ENCODE measurements at regions not wholly inside any gene's neighbourhood (a gene's known extent, or its start where the extent isn't known, plus 50 kb on each side); places are given as distances from the start of the nearest gene placed in this dataset.

DNA sequence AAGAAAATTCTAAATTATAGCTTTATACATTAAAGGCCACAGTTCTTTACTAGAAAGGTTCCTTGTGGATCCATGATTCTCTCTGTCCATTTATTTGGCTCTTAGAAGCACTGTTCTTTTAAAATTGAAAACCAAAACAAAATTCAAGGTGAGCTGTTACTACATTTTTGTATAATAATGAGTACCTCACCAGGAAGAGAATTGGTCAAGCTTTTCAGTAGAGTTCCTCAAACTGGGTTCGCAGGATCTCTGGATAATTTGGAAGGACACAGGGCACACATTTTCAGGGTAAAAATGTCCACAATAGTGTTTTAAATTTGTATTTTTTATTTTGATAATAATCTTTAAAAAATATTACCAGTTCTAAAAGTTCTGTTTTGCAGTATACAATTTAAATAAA, 93.0 kb downstream of the PPP1R3A start:
- DNase-seq: no peak

DNA sequence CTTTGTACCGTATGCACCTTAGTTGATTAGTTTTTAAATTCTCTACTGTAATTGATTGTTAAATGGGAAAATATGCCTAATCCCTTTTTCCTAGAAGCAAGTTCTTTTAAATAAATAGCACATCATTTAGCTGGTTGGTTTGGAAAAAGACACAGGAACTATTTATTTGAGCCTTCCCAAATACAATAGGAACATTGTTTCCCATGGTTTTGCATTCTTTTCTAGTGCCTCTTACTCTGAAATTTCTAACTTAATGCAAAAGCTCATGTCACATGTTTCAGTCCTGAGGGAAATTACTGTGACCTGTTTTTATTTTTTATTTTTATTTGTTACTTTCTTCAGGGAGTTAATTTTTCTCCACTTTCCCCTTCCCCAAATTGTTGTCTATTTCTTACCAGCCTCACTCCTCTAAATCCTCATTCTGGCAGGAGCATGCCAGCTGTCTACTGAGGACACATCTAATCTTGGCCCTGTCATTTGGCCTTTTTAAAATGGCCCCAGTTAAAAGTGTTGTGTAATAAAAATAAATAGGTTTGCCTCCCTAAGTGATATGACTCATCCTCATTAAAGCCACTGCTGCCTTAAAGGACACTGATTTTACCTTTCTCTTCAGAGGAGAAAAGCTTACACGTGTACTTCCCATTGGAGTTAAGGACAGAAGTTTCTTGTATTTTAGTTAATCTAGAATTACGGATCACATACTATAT, 94.5 kb downstream of the PPP1R3A start:
- no peak for DNase-seq

DNA sequence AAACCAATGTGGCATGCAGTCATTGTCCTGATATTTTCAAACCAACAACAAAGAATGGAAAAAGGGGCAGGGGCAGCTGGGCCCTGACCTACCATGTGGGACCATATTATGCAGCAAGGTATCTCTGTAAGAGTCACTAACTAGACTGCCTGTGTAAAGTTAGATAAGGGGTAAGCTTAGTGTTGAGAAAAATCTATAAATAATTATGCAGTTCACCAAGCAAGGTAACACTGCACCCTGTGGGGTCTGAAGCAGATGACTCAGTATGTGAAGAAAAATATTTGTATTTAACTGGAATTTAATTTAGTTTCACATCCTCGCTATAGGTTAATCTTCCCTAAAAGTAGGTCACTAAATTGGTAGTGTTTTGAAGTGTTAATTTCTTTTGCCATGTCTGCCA, 99.3 kb downstream of the PPP1R3A start:
- no peak for DNase-seq

DNA sequence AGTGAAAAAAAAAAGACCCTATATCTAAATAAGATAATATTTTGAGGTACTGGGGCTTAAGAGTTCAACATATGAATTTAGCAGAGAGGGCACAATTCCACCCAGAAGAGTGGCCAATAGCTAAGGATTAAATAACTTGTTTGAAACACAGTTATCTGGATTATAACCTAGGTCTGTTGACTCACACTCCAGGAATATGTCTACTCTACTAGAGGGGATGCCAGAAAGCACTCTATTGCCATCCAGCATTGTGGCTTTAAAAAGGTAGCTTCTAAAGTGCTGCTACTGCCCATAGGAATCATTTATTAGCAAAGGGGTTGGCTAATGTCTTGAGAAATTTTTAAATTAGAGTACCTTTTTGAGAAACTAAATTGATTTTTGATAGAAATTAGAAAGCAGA, 102.2 kb downstream of the PPP1R3A start:
- no peak for DNase-seq

DNA sequence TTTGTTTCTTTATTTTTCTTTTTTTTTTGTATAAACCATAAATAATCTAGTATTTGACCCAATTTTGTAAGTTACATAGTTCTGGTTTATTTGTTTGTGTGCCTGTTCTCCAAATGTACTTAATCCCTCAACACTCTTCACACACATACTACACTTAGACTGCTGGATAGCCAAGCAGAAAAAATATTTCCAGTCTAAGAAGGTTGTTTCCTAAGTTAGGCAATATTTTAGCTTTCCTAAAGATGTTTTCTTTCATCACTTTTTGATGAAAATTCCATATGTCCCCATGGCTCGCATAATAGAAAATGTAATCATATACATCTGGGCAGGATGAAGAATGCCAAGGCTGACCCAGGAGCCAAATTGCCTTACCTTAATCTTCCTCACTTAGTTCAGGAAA, 105.3 kb downstream of the PPP1R3A start:
- DNase-seq: no peak

DNA sequence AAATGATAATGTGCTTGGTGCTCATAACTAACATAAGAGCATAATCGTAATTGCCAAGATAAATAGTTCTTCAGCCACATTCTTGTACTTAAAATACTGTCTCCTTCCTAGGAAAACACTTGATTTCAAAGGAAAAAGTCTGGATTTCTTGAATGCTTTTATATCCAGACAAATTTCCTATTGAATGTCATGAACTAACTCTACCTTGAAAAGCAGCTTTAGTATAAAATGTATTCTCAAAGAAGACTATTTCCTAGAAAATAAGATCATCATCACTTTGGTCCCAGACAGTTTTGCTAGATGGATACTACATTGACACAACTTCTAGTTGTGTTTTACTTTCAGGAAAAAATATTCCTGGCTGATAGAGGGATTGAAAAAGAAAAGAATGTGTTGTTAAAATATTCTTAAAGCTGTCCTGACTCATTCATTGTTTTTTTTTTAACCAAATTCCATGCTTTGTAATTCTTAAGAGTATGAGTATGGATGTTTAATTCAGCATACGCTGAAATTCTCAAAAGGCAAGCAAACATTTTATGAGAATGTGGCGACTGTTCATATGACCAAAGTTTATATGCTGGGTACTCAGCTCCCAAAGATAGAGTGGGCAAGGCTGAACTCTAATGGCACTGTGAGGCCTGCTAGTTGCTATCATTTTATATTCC, 106.1 kb downstream of the PPP1R3A start:
- DNase-seq: no peak

DNA sequence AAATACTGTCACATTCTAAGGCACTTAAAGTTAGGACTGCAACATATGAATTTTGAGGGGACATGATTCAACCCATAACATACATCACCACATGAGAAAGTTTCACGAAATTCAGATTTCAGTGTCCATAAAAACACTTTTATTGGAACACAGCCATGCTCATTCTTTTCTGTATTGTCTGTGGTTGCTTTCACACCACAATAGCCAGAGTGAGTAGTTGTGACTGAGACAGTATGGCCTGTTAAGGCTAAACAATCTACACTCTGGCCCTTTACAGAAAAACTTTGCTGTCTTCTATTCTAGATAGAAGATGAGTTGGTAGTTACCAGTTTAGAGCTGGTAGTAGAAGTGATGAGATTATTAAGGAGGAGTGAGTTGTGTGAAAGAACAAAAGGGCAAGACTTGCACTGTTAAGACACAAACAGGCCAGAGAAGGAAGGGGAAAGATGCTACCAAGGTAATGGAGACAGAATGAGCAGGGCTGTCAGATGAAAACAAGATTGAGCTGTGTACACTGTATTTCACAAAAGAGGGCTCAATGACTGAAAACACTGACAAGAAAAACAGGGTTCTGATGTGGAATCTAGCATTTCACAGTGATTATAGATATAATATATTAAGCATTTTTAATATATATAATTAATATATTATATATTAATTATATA, 108.6 kb downstream of the PPP1R3A start:
- no peak for DNase-seq

DNA sequence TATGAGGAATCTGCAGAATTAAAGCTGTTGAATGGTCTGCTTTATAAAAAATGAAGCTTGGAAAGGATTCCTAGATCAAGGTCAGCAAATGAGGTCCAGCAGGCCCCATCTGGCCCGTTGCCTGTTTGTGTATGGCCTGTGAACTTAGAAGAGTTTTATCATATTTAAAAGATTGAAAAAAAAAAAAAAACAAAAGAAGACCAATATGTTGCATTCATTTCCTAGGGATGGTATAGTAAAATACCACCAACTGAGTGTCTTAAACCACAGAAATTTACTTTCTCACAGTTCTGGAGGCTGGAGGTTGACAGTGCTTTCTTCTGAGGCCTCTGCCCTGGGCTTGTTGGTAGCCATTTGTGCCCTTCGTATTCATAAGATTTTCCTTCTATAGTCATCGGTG, 109.2 kb downstream of the PPP1R3A start:
- no peak for DNase-seq

DNA sequence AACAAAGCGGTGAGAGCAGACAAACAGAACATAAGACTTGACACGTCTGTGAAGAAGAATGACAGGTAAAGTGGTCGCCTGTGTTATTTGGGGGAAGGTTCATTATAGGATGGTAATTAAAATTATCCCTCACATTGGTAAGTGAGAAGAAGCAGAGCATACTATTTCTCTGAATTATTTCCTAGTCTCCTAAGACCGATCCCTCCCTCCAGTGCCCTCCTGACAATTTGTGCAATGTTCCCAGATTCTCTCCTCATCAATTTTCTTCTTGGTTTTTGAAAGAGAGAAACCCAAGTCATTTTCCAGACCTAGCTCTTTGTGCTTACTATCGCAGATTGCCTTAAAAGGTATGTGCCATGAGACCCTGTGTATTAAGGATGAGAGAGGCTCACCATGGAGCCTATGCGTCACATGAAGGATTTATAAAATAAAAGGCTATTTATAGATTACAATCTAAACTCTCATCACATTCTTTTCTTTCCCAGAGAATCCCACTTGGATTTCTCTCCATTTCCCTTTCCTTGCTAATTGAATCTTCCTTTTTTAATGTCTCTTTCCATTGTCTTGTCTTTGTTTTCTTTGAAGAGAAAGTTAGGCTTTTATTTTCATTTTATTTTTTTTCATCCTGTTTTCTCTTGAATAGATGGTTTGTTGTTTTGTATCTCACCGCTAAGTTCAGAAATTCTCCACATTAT, 112.0 kb downstream of the PPP1R3A start:
- DNase-seq: no peak

DNA sequence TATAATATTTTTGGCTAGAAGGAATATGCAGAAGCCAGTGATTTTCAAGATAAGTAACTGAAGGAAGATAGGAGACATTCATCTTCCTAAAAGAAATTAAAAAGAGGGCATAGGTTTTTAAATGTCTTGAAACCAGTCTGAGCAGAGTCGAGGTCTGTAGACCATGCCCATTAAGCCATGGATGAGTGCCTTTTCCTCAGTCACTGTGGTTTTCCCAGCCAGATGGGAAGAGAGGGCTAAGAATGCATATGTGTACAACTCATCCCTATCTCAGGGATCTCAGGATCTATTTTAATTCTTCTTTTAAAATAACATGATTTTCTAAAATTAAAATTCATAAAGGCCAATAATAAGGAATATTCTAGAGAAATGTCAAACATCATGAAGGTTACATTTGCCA, 112.8 kb downstream of the PPP1R3A start:
- DNase-seq: no peak

DNA sequence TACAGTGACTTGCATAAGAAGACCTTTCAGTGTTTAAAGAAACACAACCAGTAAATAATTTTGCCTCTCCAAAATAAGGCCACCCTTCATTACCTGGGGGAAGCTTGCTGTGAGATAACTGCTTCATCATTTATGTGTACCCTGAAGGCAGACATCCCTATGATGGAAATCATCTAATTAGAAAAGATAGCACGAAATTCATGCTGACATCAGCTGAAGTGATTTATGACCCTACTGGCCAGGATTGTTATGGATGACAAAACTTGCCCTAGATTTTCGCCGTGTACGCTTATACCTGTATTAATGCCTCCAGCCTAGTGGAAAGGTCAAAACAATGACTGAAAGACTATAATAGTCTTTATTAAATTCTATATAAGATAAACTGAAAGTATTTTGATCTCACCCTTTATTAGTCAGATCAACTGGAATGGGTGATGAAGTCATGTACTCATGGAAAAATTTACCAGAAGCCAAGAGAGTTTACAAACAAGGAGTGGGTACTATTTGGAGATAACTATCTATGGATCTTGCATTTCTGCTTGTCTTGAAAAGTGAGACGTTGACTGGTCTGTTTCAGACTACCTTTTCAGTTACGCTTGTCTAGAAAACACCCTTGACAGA, 114.2 kb downstream of the PPP1R3A start:
- DNase-seq: no peak

DNA sequence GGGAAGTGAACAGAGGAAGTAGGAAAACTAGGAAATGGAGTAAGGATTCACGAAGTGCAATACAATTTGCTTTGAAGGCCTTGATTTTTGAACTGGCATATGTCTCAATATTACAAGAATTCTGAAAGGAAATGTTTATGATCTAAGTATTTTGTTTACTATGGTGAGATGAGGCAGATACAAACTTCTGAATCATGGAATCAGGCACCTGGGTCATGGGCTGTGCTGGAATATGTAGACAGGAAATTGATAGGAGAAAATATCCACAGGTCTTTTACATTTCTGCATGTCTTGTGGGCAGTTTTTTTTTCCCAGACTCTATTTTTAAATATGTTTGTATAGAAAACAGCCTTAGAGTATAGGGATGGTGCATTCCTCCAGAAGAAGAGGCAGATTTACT, 117.1 kb downstream of the PPP1R3A start:
- no peak for DNase-seq

DNA sequence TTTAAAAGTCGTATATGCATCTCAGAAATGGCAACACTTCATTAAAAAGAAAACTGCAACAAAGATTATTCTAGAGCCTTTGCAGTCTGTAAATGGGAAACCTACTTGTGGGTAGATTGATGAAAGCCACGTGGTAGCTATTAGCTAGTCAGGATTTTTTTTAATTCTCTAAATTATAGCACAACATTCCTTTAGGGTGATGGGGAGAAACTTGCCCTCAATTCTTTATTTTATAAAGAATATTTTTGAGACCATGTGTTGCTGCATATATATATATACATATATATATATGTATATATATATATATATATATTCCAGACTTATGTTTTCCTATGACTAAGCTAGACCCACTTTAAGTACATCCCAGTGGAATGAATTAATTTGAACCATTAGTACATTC, 118.0 kb downstream of the PPP1R3A start:
- DNase-seq: no peak

DNA sequence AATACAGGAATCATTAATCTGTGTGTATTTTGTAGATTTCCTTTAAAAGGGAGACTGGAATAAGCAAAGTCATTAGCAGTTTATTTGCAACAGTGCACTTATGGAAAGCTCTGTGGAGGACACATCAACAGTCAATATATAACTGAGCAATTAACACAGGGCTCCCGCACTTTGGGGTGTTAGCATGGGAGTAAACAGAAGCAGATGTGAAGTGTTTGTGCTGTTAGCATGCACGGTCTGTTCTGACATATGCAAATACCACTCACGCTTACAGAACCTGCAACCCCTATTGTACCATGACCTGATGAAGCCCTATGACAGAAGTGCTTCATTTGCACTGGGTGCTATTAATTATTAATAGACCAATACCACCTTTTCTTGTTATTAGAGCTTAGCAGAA, 118.9 kb downstream of the PPP1R3A start:
- no peak for DNase-seq

DNA sequence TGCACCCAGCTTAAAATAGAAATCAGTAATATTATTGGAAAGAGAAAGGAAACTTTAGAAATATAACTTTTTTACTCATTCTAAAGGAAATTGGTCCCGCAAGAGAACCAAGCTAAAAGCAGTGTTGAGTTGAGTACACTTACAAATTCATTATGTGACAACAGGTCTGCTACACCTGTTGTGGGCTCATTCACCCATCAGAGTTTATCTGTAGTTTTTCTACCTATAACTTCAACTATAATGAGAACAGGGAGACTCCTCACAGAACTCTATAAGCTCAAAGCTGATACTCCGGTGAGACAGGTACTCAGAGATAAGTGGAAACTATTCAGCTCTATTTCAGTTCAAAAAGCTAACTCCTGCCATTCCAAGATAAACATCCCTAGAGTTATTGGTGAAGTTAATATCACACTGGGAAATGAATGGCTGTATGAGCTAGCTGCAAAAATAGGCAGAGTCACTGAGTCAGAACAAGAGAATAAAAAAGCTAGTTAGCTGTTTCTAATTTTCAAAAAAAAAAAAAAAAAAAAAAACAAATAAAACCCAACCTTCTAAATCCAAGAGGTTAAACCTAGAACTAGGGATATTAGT, 121.3 kb downstream of the PPP1R3A start:
- no peak for DNase-seq

DNA sequence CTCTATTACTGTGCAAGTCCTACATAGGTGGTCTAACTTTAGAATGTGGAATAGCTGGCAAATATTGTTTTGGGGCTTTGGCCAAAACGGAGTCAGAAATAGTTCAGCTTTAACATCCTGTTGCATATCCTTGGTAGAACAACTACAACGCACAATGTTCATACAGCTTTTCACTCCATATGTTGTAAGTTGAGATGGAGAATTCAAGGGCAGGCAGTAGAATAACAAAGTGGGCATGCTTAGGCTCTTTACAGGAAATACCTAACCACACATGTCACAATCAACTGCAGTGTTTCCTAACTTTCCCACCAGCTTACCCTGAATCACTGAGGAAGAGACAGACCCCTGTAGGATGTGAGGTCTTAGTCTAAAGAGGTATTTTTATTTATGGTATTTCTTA, 122.3 kb downstream of the PPP1R3A start:
- DNase-seq: no peak

DNA sequence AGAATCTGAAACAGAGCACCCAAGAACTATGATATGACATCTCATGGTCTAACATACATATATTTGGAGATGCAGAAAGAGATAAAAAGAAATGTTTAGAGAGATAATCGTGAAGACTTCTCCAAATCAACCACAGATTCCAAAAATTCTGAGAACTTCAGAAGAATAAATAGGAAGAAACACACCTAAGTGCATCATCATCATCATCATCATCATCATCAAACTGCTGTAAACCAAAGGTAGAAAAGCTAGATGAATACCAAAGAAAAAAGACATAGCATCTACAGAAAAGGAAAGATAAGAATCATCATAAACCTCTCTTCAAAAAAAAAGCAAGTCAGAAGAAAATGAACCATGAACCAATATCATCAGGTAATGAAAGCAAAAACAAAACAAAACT, 124.2 kb downstream of the PPP1R3A start:
- DNase-seq: no peak

DNA sequence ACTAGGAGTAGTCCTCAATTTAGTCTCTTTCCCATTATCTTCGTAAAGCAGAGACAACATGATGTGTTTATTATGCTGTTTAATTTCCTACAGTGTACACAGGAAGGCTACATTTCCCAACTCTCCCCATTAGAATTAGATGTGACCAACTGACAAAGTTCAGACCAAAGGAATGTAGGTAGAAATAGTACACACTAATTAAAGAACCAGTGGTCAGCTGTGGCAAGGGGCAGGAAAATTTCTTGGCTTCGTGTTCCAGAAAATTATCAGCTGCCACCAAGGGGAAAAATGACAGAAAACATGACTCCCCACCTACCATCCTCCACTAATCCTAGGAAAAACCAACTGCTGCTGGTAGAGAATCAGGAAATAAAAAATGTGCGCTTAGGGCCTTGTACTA, 125.6 kb downstream of the PPP1R3A start:
- no peak for DNase-seq

DNA sequence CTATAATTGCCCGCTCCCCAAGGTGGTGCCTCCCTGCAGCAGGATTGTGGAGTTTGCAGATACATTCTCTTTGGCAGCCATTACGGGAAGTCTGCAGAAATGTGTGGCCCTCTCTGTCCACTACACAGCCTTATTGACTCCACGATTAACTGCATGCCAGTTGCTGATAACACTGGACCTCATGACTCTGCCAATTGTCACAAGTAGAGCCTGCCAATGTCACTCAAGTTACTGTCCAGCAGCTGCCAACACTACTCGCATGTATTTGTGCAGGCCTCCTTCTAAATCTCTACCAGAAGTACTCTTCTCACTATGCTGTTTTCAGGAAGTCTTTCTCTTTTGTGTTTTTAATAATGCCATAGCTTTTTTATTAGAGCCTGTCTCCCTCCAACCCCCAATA, 128.8 kb downstream of the PPP1R3A start:
- no peak for DNase-seq

DNA sequence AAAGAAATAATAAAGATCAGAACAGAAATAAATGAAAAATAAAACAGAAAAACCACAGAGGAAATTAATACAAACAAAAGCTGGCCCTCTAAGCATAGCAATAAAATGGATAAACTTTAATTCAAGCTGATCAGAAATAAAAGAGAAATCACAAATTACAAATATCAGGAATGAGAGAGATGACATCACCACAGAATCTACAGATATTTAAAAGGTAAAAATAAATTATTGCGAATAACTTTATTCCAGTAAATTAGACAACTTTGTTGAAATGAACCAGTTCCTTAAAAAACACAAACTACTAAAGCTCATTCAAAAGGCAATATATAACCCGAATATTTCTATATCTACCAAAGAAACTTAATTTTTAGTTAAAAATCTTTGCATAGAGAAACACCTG, 131.7 kb downstream of the PPP1R3A start:
- DNase-seq: no peak

DNA sequence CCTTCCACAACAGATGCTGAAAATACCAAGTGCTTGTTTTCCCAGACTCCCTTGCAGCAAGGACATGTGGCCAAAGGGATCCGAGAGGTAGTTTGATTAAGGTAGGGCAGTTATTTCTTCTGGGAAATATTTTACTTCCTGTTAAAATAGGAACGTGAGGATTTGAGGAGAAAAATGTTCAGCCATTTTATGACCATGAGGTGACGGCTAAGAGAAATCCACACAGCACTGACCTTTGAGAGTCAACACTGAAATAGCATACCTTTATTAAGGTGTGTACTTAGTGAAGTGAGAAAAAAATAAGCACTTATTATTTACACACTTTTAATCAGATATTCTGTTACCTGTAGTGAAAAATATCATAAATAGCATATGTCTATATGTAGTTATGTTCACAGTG, 133.9 kb downstream of the PPP1R3A start:
- no peak for DNase-seq

DNA sequence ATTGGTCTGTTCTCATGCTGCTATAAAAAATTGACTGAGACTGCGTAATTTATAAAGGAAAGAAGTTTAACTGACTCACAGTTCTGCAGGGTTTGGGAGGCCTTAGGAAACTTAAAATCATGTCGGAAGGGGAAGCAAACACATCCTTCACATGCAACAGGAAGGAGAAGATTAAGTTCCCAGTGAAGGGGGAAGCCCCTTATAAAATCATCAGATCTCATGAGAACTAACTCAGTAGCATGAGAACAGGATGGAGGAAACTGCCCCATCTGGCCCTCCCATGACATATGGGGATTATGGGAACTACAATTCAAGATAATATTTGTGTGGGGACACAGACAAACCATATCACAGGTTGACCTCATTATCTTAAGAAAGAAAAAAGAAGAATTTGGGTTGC, 134.5 kb downstream of the PPP1R3A start:
- no peak for DNase-seq

DNA sequence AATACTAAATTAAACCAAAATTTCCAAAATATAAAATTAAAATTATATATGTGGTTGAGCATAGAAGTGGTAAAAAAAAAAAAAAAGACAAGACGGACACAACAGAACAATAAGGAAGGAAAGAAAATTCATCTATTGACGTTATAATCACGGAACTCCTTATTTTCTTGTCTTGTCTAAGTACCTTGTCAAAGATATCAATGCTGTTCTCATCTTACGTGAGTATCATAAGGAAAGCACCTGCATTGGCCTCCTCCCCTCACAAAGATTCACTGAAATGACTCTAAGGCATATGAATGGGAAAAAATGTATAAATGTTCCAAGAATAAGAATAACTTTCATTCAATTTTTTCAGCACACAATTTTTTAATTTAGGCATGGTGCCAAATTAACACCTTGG, 135.4 kb downstream of the PPP1R3A start:
- no peak for DNase-seq

All from effector CD4-positive, alpha-beta T cell (primary cell).